NCI-H526 treated with DMSO at 0.1 percent for 48 hours (cell line): ENCODE measurements at regions not wholly inside any gene's neighbourhood (a gene's known extent, or its start where the extent isn't known, plus 50 kb on each side); places are given as distances from the start of the nearest gene placed in this dataset.
A peak's percentile ranks its signal among the peaks of the same experiment; 100 is the strongest.

Experiments used
- DNase-seq: peaks from one replicate; lab custom pipeline; 2025; lab: John Stamatoyannopoulos, UW

GRCh38 chr7:131109011-131109758 is 218.5 kb upstream of the MKLN1 start:
- DNase-seq, result no peak

- peak; percentile 50 for DNase-seq
Observed at GRCh38 chr7:131109759-131110296, 217.8 kb upstream of the MKLN1 start.

- no peak for DNase-seq
Observed at GRCh38 chr7:131110297-131111080, 217.2 kb upstream of the MKLN1 start.

- DNase-seq, result no peak
Observed at GRCh38 chr7:131111081-131111576, 216.5 kb upstream of the MKLN1 start.

GRCh38 chr7:131111792-131112191 is 215.9 kb upstream of the MKLN1 start:
- no peak for DNase-seq

GRCh38 chr7:131112431-131112830 is 215.2 kb upstream of the MKLN1 start:
- DNase-seq, result no peak

- no peak for DNase-seq
Observed at GRCh38 chr7:131115340-131115739, 212.3 kb upstream of the MKLN1 start.

- DNase-seq, result no peak
Observed at GRCh38 chr7:131117439-131117838, 210.2 kb upstream of the MKLN1 start.

- DNase-seq, result no peak
Observed at GRCh38 chr7:131119381-131119780, 208.3 kb upstream of the MKLN1 start.

GRCh38 chr7:131122394-131122793 is 205.3 kb upstream of the MKLN1 start:
- DNase-seq, result no peak

- DNase-seq, result no peak
Observed at GRCh38 chr7:131124001-131124629, 203.6 kb upstream of the MKLN1 start.

- DNase-seq, result no peak
Observed at GRCh38 chr7:131124867-131125266, 202.8 kb upstream of the MKLN1 start.

- no peak for DNase-seq
Observed at GRCh38 chr7:131130324-131130723, 197.4 kb upstream of the MKLN1 start.

- DNase-seq, result no peak
Observed at GRCh38 chr7:131131012-131131745, 196.5 kb upstream of the MKLN1 start.

- no peak for DNase-seq
Observed at GRCh38 chr7:131131746-131132431, 195.8 kb upstream of the MKLN1 start.

- no peak for DNase-seq
Observed at GRCh38 chr7:131139462-131139861, 188.2 kb upstream of the MKLN1 start.

GRCh38 chr7:131141443-131141967 is 186.2 kb upstream of the MKLN1 start:
- no peak for DNase-seq

- no peak for DNase-seq
Observed at GRCh38 chr7:131143869-131144268, 183.8 kb upstream of the MKLN1 start.

- no peak for DNase-seq
Observed at GRCh38 chr7:131145026-131145425, 182.7 kb upstream of the MKLN1 start.

- no peak for DNase-seq
Observed at GRCh38 chr7:131145770-131146169, 181.9 kb upstream of the MKLN1 start.

GRCh38 chr7:131147604-131148003 is 180.1 kb upstream of the MKLN1 start:
- no peak for DNase-seq
